GM19468 (cell line): ENCODE measurements at regions not wholly inside any gene's neighbourhood (a gene's known extent, or its start where the extent isn't known, plus 50 kb on each side); places are given as distances from the start of the nearest gene placed in this dataset.

Source experiments
- ATAC-seq: cut with Tn5 transposase; IDR thresholded peaks from one replicate; pipeline ENCODE4 v1.9.1; 2021; ENCODE audit warnings: mild to moderate bottlenecking, moderate library complexity, moderate number of reproducible peaks; ENCODE audit not compliant: unreplicated experiment; ENCODE audit errors: extremely low read depth

DNA sequence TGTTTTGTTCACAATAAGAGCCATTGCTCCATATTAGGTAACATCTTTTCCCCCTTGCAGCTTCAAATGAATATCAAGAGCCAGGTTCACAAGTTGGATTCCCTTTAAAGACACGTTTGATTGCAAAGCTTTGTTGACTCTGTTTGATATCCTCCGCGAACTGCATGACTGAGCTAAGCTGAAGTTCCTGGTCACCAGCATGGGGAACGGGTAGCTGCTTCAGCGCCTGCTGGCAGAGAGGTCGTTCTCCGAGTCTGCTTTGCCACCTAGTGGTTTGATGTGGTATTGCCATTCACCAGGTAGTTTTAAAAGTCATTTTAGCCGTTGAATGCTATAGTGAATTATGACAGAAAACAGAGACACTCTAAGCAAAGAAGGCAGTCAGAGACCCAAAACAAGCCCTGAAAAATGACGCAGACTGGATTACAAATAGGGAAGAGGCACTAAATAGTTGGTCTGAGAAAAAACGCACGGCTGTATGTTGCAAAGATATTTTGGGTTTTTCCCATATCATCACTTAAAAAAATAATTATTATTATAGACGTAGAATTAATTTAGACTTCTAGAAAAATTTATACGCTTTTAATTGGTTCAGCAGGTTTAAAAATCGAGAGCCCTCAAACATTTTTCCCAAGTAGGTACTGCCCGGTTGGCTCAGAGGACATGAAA, 193.5 kb upstream of the FMN2 start:
- peak; percentile 95 for ATAC-seq

DNA sequence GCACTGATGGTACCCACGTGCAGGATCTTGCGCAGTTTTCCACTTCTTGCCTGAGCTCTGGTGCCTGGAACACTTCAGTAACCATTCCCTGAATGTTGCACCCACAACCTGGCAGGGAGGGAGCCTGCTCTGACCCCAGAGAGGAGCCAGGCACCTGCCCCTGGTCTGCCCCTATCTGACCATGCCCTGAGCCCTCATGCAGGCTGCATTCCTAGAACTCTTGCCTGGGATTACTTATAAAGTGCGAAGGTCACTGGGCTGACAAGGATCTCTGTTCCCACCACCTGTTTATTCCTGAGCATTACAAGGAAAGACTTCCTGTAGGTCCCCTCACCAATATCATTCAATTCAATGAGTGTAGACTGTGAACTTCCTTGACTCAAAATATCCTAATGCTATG, 191.9 kb upstream of the FMN2 start:
- no peak for ATAC-seq

GRCh38 chr1:239906394-239906793, 185.3 kb upstream of the FMN2 start:
- ATAC-seq, result no peak

DNA sequence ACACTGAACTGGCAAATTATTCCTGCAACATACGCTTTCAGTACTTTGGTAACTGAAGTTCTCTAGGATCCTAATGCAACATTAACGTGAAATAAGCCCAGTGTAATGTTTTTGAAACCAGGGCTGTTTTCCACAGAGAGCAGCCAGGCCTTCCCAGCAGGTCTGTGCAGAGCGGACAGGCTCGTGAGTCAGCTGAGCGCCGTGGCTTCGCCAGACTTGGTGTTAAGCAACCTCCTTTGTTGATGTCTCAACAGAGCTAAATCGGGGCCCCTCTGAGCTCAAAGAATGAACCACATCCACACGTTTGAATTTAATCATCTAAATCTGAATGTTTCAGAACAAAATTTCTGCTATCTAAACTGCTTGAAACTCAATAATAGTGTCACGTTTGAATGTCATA, 181.8 kb upstream of the FMN2 start:
- no peak for ATAC-seq

DNA sequence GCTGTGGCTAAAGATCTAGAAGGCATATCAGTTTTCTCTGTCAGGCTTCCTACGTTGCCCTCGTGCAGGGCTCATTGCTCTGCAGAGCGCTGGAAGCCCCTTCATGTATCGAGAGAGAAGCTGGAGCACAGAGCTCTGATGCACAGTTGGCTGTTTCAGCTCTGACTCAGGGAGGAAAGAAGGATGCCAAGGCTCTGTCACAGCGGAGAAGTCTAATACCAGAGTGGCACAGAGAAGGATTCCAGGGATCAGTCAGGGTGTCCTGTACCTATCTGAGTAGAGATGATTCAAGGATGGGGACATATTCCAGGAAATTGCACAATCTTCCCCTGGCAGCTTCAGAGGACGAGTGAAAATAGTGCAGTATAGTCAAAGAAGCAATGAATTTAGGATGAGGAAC, 179.2 kb upstream of the FMN2 start:
- ATAC-seq, result no peak

DNA sequence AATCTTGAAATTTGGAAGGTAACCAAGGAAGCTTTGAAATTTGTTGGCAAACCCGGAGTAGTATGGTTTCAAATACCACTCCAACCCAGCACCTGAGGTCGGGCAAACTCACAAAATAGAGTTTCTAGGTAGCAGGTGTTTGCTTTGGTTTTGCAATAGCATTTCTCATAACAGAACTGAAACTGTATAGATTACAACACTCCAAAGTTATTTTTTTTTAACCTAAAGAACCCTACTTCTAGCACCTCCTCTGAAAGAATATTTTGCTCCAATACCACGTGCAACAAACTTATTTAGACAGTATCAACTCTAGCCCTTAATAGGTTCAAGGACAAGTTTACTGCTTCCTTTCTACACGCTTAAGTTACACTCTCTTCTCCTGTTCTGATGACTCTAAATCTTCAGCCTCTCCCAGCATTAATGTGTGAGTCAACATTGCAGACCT, 178.5 kb upstream of the FMN2 start:
- ATAC-seq, result no peak

- ATAC-seq, result no peak
Observed at GRCh38 chr1:239914751-239915231, 176.9 kb upstream of the FMN2 start.

DNA sequence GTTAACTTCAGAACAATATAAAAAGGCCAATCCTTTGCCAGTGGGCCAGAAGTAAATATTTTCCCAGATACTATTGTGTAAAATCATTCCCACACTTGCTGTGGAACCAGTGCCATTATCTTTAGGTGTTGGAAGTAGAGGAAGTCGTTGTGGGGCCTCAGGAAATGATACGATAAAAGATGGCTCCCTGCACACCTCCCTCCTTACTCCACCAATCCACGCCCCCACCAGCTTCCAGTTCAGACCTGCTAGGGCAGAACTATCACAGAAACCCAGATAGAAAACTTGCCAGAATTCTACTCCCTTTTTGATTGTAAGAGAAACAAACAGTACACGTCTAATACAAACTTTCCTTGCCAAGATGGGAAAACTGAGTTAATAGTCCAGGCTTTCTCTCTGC, 173.0 kb upstream of the FMN2 start:
- ATAC-seq, result no peak

DNA sequence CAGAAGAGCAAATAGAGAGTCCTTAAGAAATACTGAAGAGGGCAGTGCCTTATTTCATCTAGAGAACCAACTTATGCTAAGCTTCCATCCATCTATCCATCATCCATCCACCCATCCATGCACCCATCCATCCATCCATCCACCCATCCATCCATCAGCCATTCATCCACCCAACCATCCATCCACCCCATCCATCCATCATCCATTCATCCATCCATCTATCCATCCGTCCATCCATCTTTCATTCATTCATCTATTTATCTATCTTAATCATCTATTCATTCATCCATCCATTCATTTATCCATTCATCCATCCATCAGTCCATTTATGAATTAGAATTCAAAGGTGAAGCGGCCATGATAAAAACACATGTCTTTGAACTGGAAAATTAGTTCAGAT, 171.5 kb upstream of the FMN2 start:
- no peak for ATAC-seq

- no peak for ATAC-seq
Observed at GRCh38 chr1:239922778-239923522, 168.7 kb upstream of the FMN2 start.

DNA sequence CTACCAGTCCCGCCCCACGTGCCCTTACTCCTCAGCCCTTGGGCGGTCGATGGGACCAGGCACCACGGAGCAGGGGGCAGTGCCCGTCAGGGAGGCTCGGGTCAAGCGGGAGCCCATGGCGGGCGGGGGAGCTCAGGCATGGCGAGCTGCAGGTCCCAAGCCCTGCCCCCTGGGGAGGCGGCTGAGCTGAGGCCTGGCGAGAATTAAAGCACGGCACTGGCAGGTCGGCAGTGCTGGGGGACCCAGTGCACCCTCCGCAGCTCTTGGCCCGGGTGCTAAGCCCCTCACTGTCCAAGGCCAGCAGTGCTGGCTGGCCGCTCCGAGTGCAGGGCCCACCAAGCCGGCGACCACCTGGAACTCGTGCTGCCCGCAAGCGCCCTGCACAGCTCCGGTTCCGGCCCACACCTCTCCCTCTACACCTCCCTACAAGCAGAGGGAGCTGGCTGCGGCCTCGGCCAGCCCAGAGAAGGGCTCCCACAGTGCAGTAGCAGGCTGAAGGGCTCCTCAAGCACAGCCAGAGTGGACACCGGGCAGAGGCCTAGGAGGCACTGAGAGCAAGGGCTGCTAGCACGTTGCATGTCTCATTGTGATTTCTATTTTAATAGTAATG, 166.8 kb upstream of the FMN2 start:
- no peak for ATAC-seq

DNA sequence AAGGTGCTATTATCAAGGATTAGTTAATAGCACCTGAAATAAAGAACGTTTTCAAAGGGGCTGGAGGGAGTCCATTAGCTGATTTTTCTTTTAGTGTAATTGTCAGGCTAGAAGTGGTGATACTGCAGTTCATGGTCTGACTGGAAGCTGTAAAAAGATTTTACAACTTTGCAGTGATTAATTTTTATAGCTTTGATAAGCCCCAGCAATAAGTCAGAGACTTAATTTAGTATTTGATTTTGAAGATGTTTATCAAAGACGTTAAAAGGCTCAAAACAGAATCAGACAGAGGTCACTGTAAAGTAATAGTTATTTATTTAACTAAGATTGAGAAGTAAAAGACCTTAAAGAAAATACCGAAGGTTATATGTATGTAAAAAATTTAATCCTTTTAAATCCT, 165.5 kb upstream of the FMN2 start:
- no peak for ATAC-seq

DNA sequence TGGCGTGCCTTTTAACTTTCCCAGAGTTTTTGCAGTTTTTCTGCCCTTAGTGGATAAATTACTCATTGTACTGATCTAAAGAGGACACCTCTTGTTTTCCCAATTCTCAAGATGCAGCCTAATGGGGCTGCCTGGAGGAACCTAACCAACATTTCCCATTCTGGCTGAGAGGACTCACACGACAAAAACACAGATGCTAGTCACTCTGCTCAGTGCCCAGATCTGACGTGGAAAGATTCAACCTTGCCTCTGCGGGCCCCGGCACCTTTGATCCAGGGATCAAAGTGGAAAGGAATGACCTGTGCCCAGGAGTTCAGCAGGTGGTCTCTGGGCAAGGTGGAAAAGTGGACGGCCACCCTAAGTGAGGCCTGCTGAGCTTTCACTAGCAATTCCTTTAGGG, 162.4 kb upstream of the FMN2 start:
- no peak for ATAC-seq

- ATAC-seq, result no peak
Observed at GRCh38 chr1:239930686-239931262, 160.9 kb upstream of the FMN2 start.

DNA sequence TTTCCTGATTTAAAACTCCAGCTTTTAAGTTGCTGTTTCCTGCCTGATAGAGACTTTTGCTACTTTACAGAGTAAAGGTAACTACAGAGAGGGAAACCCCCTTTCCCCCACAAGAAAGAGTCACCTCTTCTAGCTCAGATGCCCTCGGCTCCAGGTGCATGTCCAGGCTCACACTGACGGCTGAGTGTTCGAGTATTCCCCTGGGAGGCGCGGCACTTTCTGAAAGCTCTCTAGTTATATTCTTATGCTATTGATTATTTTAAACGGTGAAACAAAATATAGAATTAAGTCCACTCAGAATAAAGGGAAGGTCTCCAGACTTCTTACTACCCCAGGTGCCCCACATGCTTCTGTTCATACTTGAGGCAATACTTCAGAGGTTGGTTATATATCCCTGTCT, 160.3 kb upstream of the FMN2 start:
- no peak for ATAC-seq

DNA sequence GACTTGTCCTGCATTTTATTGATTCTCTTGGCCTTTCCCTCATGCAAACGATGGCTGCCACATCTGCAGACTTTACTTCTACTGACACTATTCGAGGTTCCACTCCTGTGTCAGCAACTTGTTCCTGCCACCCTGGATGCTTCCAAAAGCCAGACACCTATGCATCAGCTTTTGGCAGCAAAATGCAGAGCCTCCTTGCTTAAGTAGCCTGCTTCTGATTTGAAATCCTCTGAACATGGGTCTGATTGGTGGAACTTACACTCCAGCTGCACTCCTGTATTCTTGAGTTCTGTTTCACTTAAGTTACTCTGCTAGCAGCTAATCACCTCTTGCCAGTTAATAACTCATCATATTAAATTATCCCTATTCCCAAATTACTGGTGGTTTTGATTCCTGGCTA, 152.1 kb upstream of the FMN2 start:
- ATAC-seq, result no peak

DNA sequence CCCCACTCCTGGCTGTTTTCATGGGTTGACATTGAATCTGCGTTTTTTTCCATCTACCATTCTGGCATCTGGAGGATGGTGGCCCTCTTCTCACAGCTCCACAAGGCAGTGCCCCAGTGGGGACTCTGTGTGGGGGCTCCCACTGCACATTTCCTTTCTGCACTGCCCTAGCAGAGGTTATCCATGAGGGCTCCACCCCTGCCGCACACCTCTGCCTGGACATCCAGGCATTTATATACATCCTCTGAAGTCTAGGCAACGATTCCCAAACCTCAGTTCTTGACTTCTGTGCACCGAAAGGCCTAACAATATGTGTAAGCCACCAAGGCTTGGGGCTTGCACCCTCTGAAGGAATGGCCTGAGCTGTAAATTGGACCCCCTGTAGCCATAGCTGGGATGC, 147.9 kb upstream of the FMN2 start:
- ATAC-seq, result no peak

DNA sequence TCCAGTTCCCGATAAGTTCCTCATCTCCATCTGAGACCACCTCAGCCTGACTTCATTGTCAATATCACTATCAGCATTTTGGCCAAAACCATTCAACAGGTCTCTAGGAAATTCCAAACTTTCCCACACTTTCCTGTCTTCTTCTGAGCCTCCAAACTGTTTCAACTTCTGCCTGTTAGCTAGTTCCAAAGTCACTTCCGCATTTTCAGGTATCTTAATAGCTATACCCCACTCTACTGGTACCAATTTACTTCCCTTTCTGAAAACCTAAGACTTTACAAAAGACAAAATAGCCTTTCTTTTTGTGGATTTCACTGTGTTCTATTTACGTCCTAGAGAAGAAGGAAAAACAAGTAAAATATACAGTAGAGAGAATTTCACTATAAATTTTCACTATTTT, 147.0 kb upstream of the FMN2 start:
- no peak for ATAC-seq

DNA sequence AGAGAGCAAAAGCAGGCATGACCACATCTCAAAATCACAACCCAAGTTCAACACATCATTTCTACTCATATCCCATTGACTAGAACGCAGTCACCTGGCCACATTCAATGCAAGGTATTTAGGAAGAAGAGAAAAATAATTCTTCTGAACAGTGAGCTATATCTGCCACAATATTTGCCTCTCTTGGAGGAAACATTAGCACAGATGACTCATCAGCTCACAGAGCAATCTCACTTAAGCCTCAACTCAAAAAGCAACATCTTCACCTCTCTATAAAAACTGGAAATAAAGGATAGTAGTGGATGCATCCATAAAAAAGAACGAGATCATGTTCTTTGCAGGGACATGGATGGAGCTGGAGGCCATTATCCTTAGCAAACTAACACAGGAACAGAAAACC, 143.9 kb upstream of the FMN2 start:
- no peak for ATAC-seq

GRCh38 chr1:239951511-239952140, 140.1 kb upstream of the FMN2 start:
- ATAC-seq, result peak; percentile 53
